Right atrium auricular region (tissue), 2 donors: ENCODE measurements at regions not wholly inside any gene's neighbourhood (a gene's known extent, or its start where the extent isn't known, plus 50 kb on each side); places are given as distances from the start of the nearest gene placed in this dataset.

Experiments used
- DNase-seq: peaks from one replicate; pipeline ENCODE4 v3.0.0-alpha.2; 2019; ENCODE audit warnings: low spot score
- H3K27ac ChIP-seq, 2 donors: fragments of 200-600 bp; sonication (generic); 1 replicate in 1 of 2; 2 replicates in 1 of 2; pipeline ENCODE4 v1.5.1; 2016 to 2019
- H3K27me3 ChIP-seq, 2 donors: fragments of 200-600 bp; sonication (generic); one replicate each; pipeline versions ENCODE4 v1.5.1 to v1.6.0; 2017 to 2019
- H3K36me3 ChIP-seq: fragments of 200-600 bp; sonication (generic); one replicate; pipeline ENCODE4 v1.5.1; 2016
- H3K4me1 ChIP-seq, 2 donors: fragments of 200-600 bp; sonication (generic); one replicate each; pipeline versions ENCODE4 v1.5.1 to v1.6.0; 2017 to 2019
- H3K4me3 ChIP-seq, 2 donors: fragments of 200-600 bp; sonication (generic); 1 replicate in 1 of 2; 2 replicates in 1 of 2; pipeline ENCODE4 v1.5.1; 2017 to 2019; ENCODE audit warnings: mild to moderate bottlenecking in 1 of 2, moderate library complexity in 1 of 2
- H3K9me3 ChIP-seq, 2 donors: fragments of 200-600 bp; sonication (generic); one replicate each; pipeline ENCODE4 v1.5.1; 2019
- TF ChIP-seq, protein P1 (sequence below), 2 donors: fragments of 200-600 bp; sonication (generic); IDR thresholded peaks; one replicate each; pipeline ENCODE4 v1.5.1; 2019; ENCODE audit warnings: antibody characterized with exemption in 2 of 2

GRCh38 chr14:71526388-71526787 lies 405.8 kb upstream of the RGS6 start:
- TF ChIP-seq, protein P1, sequence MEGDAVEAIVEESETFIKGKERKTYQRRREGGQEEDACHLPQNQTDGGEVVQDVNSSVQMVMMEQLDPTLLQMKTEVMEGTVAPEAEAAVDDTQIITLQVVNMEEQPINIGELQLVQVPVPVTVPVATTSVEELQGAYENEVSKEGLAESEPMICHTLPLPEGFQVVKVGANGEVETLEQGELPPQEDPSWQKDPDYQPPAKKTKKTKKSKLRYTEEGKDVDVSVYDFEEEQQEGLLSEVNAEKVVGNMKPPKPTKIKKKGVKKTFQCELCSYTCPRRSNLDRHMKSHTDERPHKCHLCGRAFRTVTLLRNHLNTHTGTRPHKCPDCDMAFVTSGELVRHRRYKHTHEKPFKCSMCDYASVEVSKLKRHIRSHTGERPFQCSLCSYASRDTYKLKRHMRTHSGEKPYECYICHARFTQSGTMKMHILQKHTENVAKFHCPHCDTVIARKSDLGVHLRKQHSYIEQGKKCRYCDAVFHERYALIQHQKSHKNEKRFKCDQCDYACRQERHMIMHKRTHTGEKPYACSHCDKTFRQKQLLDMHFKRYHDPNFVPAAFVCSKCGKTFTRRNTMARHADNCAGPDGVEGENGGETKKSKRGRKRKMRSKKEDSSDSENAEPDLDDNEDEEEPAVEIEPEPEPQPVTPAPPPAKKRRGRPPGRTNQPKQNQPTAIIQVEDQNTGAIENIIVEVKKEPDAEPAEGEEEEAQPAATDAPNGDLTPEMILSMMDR (IDR thresholded peaks at IDR 0.05): no peak
- no peak overlapping the region for H3K27ac ChIP-seq
- no peak for DNase-seq
- H3K27me3 ChIP-seq: no peaks in the 10 kb centered on the region
- H3K4me3 ChIP-seq: no peak overlapping the region
- no peaks in the 10 kb centered on the region for H3K9me3 ChIP-seq
- H3K36me3 ChIP-seq: no peaks in the 10 kb centered on the region
- H3K4me1 ChIP-seq: peaks cover 0 to 13% of the 10 kb centered on the region in 2 donors

DNA sequence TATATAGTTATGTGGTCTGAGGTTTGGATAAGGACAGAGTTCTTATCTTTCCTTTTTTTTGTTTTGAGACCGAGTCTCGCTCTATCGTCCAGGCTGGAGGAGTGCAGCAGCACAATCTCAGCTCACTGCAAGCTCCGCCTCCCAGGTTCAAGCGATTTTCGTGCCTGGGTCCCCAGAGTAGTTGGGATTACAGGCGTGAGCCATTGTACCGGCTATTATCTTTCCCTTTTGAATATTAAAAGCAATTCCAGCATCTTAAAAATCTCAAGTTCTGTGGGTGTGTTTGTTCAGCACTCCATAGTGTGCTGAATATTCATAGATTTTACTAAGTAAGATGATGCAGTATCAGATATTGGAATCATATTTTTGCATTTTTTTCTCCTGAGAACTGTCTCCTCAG lies 404.4 kb upstream of the RGS6 start:
- TF ChIP-seq, protein P1 (IDR thresholded peaks at IDR 0.05): no peak
- Histone ChIP-seq H3K9me3 (no peaks in the 10 kb centered on the region), H3K27me3 (no peaks in the 10 kb centered on the region), H3K4me1 (peaks cover 0 to 13% of the 10 kb centered on the region in 2 donors), H3K36me3 (no peaks in the 10 kb centered on the region), H3K4me3 (no peak overlapping the region), H3K27ac (no peak overlapping the region)
- no peak for DNase-seq

GRCh38 chr14:71529848-71530247 lies 402.4 kb upstream of the RGS6 start:
- peak; percentile 71 for DNase-seq
- H3K4me3 ChIP-seq: no peak overlapping the region
- H3K27ac ChIP-seq: peak overlapping the region; percentile 9 to 41

GRCh38 chr14:71532344-71532743 lies 399.9 kb upstream of the RGS6 start:
- no peaks in the 10 kb centered on the region for H3K27me3 ChIP-seq
- peak; percentile 60 for DNase-seq
- peak overlapping the region in 1 of 2 donors; percentile 33 for H3K27ac ChIP-seq
- H3K4me3 ChIP-seq: no peak overlapping the region
- TF ChIP-seq, protein P1 (IDR thresholded peaks at IDR 0.05): no peak
- peaks cover 0 to 13% of the 10 kb centered on the region in 2 donors for H3K4me1 ChIP-seq
- no peaks in the 10 kb centered on the region for H3K36me3 ChIP-seq
- H3K9me3 ChIP-seq: no peaks in the 10 kb centered on the region

More at GRCh38 chr14:71529848-71530247, 402.4 kb upstream of the RGS6 start:
- H3K9me3 ChIP-seq: no peaks in the 10 kb centered on the region
- H3K36me3 ChIP-seq: no peaks in the 10 kb centered on the region
- peaks cover 0 to 13% of the 10 kb centered on the region in 2 donors for H3K4me1 ChIP-seq
- TF ChIP-seq, protein P1 (IDR thresholded peaks at IDR 0.05): no peak
- no peaks in the 10 kb centered on the region for H3K27me3 ChIP-seq

DNA sequence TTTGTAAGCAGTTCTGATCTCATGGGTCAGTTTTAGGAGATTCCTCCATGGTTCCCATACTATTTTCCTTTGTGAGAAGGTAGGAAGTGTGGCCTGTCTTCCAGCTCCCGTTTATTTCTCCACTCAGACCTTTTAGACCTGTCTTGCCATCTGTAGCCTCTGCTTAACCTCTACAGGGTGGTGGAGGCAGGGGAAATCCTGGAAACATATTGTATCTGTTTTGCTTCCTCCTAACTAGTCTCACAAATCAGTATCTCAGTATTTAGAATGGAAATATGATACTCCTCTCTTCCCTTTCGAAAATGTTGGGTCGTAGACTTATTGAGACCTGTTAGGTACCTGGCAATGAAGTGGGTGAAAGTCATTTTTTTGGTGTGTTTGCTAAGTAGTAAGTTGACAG lies 399.4 kb upstream of the RGS6 start:
- DNase-seq: no peak
- TF ChIP-seq, protein P1 (IDR thresholded peaks at IDR 0.05): no peak
- Histone ChIP-seq H3K27ac (peak overlapping the region in 1 of 2 donors; percentile 33), H3K4me1 (peaks cover 0 to 13% of the 10 kb centered on the region in 2 donors), H3K27me3 (no peaks in the 10 kb centered on the region), H3K9me3 (no peaks in the 10 kb centered on the region), H3K4me3 (no peak overlapping the region), H3K36me3 (no peaks in the 10 kb centered on the region)

DNA sequence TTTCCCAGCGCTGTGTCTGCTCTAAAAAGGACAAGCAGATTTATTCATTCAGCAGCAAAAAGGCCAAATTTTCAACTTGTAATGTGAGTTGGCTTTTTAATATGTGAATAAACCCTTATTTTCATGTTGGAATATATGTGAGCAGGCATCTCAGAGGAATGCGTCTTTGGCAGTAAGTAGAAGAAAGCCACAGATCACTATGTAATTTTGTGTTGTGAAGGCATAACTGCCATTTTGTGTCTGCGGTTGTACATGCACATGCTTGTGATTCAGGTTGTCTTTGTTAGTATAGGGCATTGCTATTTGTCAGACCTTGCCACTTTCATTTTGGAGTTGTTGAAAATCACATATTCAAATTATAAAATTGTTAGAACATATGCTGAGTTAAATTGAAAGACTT lies 398.8 kb upstream of the RGS6 start:
- DNase-seq: no peak
- Histone ChIP-seq H3K36me3 (no peaks in the 10 kb centered on the region), H3K9me3 (no peaks in the 10 kb centered on the region), H3K27ac (no peak overlapping the region), H3K4me3 (no peak overlapping the region), H3K27me3 (no peaks in the 10 kb centered on the region), H3K4me1 (peaks cover 0 to 13% of the 10 kb centered on the region in 2 donors)
- TF ChIP-seq, protein P1 (IDR thresholded peaks at IDR 0.05): no peak
